WTC11 (cell line): ENCODE measurements at regions not wholly inside any gene's neighbourhood (a gene's known extent, or its start where the extent isn't known, plus 50 kb on each side); places are given as distances from the start of the nearest gene placed in this dataset.
A peak's percentile ranks its signal among the peaks of the same experiment; 100 is the strongest.

Experiments used
- ATAC-seq: fragments of 200-7000 bp; cut with Tn5 transposase; 2 replicates; pipeline ENCODE4 v1.10.0; 2021; ENCODE audit warnings: mild to moderate bottlenecking, moderate library complexity
- CTCF ChIA-PET: fragments of 300-600 bp; sonication (Branson Sonifier 250); formaldehyde crosslinking; loops from one replicate; lab custom pipeline; 2021; ENCODE audit warnings: antibody characterized with exemption; lab: Charles Lee
- POLR2A ChIA-PET: fragments of 350-600 bp; sonication (Branson Sonifier 250); formaldehyde crosslinking; loops from one replicate; lab custom pipeline; 2021; ENCODE audit warnings: antibody characterized with exemption; lab: Charles Lee
- DNase-seq: peaks from one replicate; pipeline ENCODE4 v3.0.0; 2021; ENCODE audit warnings: low spot score
- H3K27ac Mint-ChIP-seq: 2 replicates; pipeline ENCODE4 v1.8.0; 2021; ENCODE audit warnings: mixed read lengths
- H3K27me3 Mint-ChIP-seq: 2 replicates; pipeline ENCODE4 v1.8.0; 2021; ENCODE audit warnings: low read depth, mild to moderate bottlenecking, moderate library complexity, mixed read lengths
- H3K36me3 Mint-ChIP-seq: 2 replicates; pipeline ENCODE4 v1.8.0; 2021; ENCODE audit warnings: mixed read lengths
- H3K4me1 Mint-ChIP-seq: 2 replicates; pipeline ENCODE4 v1.8.0; 2022; ENCODE audit warnings: mixed read lengths
- H3K4me3 Mint-ChIP-seq: 2 replicates; pipeline ENCODE4 v1.8.0; 2021; ENCODE audit warnings: mild to moderate bottlenecking, moderate library complexity, mixed read lengths
- H3K9me3 Mint-ChIP-seq: 2 replicates; pipeline ENCODE4 v1.8.0; 2021; ENCODE audit warnings: mixed read lengths
- ATF3 ChIP-seq: sonication (generic); formaldehyde crosslinking; conservative IDR thresholded peaks from 2 replicates; pipeline ENCODE4 v1.8.1; 2022; ENCODE audit warnings: mild to moderate bottlenecking, missing genetic modification reagents
- CBFB ChIP-seq: sonication (generic); formaldehyde crosslinking; IDR thresholded peaks from 2 replicates; pipeline ENCODE4 v1.8.1; 2022; ENCODE audit warnings: mild to moderate bottlenecking, low read depth, missing genetic modification reagents
- CREM ChIP-seq: sonication (generic); formaldehyde crosslinking; IDR thresholded peaks from 2 replicates; pipeline ENCODE4 v1.8.1; 2022; ENCODE audit warnings: mild to moderate bottlenecking, missing genetic modification reagents, moderate library complexity
- FOXJ3 ChIP-seq: sonication (generic); formaldehyde crosslinking; IDR thresholded peaks from 2 replicates; pipeline ENCODE4 v1.9.0; 2021; ENCODE audit warnings: missing genetic modification reagents, mild to moderate bottlenecking, borderline replicate concordance
- IRF1 ChIP-seq: sonication (generic); formaldehyde crosslinking; IDR thresholded peaks from 2 replicates; pipeline ENCODE4 v1.8.0; 2023; ENCODE audit warnings: missing genetic modification reagents
- JAZF1 ChIP-seq: fragments of 250-450 bp; sonication (Bioruptor Pico); IDR thresholded peaks from 2 replicates; pipeline ENCODE4 v1.9.0; 2021; ENCODE audit warnings: moderate library complexity, mild to moderate bottlenecking, inconsistent platforms
- OVOL2 ChIP-seq: fragments of 250-450 bp; sonication (Bioruptor Pico); IDR thresholded peaks from 2 replicates; pipeline ENCODE4 v1.9.0; 2021; ENCODE audit warnings: mild to moderate bottlenecking, borderline replicate concordance
- SP1 ChIP-seq: sonication (generic); formaldehyde crosslinking; conservative IDR thresholded peaks from 2 replicates; pipeline ENCODE4 v1.8.1; 2022; ENCODE audit warnings: missing genetic modification reagents
- STAT6 ChIP-seq: sonication (generic); formaldehyde crosslinking; conservative IDR thresholded peaks from 2 replicates; pipeline ENCODE4 v1.8.1; 2023; ENCODE audit warnings: mild to moderate bottlenecking, low read depth, missing genetic modification reagents, moderate library complexity
- TEAD1 ChIP-seq: sonication (generic); formaldehyde crosslinking; IDR thresholded peaks from 2 replicates; pipeline ENCODE4 v1.8.0; 2022; ENCODE audit warnings: mild to moderate bottlenecking, missing genetic modification reagents
- TEAD4 ChIP-seq: sonication (generic); formaldehyde crosslinking; IDR thresholded peaks from 2 replicates; pipeline ENCODE4 v1.8.0; 2022; ENCODE audit warnings: mild to moderate bottlenecking, missing genetic modification reagents
- ZNF263 ChIP-seq: sonication (generic); formaldehyde crosslinking; IDR thresholded peaks from 2 replicates; pipeline ENCODE4 v1.8.1; 2022; ENCODE audit warnings: low read depth, mild to moderate bottlenecking, moderate library complexity, missing genetic modification reagents
- ZNF396 ChIP-seq: fragments of 250-450 bp; sonication (Bioruptor Pico); IDR thresholded peaks from 2 replicates; pipeline ENCODE4 v1.8.0; 2021; ENCODE audit warnings: mild to moderate bottlenecking, moderate library complexity, borderline replicate concordance
- ZNF416 ChIP-seq: fragments of 250-450 bp; sonication (Bioruptor Pico); IDR thresholded peaks from 2 replicates; pipeline ENCODE4 v1.9.0; 2021; ENCODE audit warnings: mild to moderate bottlenecking, inconsistent platforms
- ZSCAN18 ChIP-seq: fragments of 250-450 bp; sonication (Bioruptor Pico); IDR thresholded peaks from 2 replicates; pipeline ENCODE4 v2.1.2; 2022; ENCODE audit warnings: mild to moderate bottlenecking, moderate library complexity
- TF ChIP-seq, protein P1 (sequence below): fragments of 250-450 bp; sonication (Bioruptor Pico); IDR thresholded peaks from 2 replicates; pipeline ENCODE4 v1.9.0; 2021; ENCODE audit warnings: mild to moderate bottlenecking
- TF ChIP-seq, protein P2 (sequence below): sonication (generic); formaldehyde crosslinking; IDR thresholded peaks from 2 replicates; pipeline ENCODE4 v1.8.0; 2022; ENCODE audit warnings: mild to moderate bottlenecking, missing genetic modification reagents
- TF ChIP-seq, protein P3 (sequence below): sonication (generic); formaldehyde crosslinking; IDR thresholded peaks from 2 replicates; pipeline ENCODE4 v1.8.1; 2022; ENCODE audit warnings: low read depth, missing genetic modification reagents, borderline replicate concordance

- no peak for DNase-seq
Observed at GRCh38 chr1:209391792-209392191, 191.7 kb upstream of the CAMK1G start.

GRCh38 chr1:209395169-209395568, 188.3 kb upstream of the CAMK1G start:
- TF ChIP-seq STAT6: no peak
- no peak for TF ChIP-seq ZNF263 (CRISPR knock-in tag)
- no peak for TF ChIP-seq ZSCAN18 (CRISPR knock-in tag)
- TF ChIP-seq ATF3 (CRISPR knock-in tag): no peak
- TF ChIP-seq, all 79 proteins: peak for 0
- H3K4me3 Mint-ChIP-seq: no peak overlapping the region
- peak overlapping the region; percentile 73; the same call in 1 of the 2 replicates for H3K27ac Mint-ChIP-seq
- no peak for ATAC-seq
- H3K27me3 Mint-ChIP-seq: no peaks in the 10 kb centered on the region
- DNase-seq: no peak
- peaks cover 79% of the 10 kb centered on the region for H3K4me1 Mint-ChIP-seq
- peaks cover 4% of the 10 kb centered on the region for H3K36me3 Mint-ChIP-seq
- CTCF ChIA-PET: interaction anchor here (0.8 to 1.4 kb wide), 2 partner anchors 10 to 188 kb away, joined by 3 to 4 read pairs; no protein-coding TSS in a partner anchor
- 0 out of 2 replicates have a peak, but pooled peaks cover 3% of the 10 kb centered on the region for H3K9me3 Mint-ChIP-seq
- POLR2A ChIA-PET: no interaction called here

More at GRCh38 chr1:209391792-209392191, 191.7 kb upstream of the CAMK1G start:
- H3K4me1 Mint-ChIP-seq: peaks cover 69% of the 10 kb centered on the region
- H3K36me3 Mint-ChIP-seq: peaks cover 19% of the 10 kb centered on the region
- no peak overlapping the region for H3K27ac Mint-ChIP-seq
- no peaks in the 10 kb centered on the region; the same call in 1 of the 2 replicates for H3K27me3 Mint-ChIP-seq
- peaks cover 17% of the 10 kb centered on the region for H3K9me3 Mint-ChIP-seq
- H3K4me3 Mint-ChIP-seq: no peak overlapping the region
- CTCF ChIA-PET: no interaction called here
- no peak for TF ChIP-seq OVOL2 (CRISPR knock-in tag)
- no peak for TF ChIP-seq IRF1 (CRISPR knock-in tag)
- TF ChIP-seq CREM: no peak
- TF ChIP-seq TEAD1 (CRISPR knock-in tag): no peak
- no peak for TF ChIP-seq ZNF416
- TF ChIP-seq SP1 (CRISPR knock-in tag): no peak
- ATAC-seq: no peak
- POLR2A ChIA-PET: no interaction called here

DNA sequence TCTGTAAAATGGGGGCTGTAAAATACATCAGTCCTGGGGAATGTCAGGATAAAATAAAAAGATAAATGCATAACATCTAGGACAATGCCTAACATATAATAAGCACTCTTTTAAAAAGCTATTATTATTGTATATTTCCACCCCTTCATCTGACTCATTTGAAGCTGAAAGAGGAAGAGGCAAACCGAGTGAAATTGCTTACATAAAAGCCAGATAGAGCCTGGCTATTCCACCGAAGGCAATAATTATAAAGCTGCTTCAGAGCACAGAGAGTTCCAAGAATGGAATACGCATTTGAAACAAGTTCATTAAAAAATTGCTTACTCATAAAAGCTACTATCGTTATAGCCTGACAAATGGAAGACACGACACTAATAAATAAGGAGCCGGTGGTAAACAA, 186.1 kb upstream of the CAMK1G start:
- Mint-ChIP-seq H3K27ac (no peak overlapping the region), H3K4me1 (peaks cover 67% of the 10 kb centered on the region), H3K4me3 (no peak overlapping the region), H3K27me3 (no peaks in the 10 kb centered on the region), H3K9me3 (no peaks in the 10 kb centered on the region), H3K36me3 (no peaks in the 10 kb centered on the region)
- TF ChIP-seq FOXJ3 (CRISPR knock-in tag) (no peak), CBFB (no peak), TEAD4 (CRISPR knock-in tag) (no peak), JAZF1 (CRISPR knock-in tag) (no peak), ZNF396 (no peak)
- TF ChIP-seq, protein P1, sequence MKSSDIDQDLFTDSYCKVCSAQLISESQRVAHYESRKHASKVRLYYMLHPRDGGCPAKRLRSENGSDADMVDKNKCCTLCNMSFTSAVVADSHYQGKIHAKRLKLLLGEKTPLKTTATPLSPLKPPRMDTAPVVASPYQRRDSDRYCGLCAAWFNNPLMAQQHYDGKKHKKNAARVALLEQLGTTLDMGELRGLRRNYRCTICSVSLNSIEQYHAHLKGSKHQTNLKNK: no peak
- TF ChIP-seq, protein P2, sequence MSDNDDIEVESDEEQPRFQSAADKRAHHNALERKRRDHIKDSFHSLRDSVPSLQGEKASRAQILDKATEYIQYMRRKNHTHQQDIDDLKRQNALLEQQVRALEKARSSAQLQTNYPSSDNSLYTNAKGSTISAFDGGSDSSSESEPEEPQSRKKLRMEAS (CRISPR knock-in tag): no peak
- TF ChIP-seq, protein P3, sequence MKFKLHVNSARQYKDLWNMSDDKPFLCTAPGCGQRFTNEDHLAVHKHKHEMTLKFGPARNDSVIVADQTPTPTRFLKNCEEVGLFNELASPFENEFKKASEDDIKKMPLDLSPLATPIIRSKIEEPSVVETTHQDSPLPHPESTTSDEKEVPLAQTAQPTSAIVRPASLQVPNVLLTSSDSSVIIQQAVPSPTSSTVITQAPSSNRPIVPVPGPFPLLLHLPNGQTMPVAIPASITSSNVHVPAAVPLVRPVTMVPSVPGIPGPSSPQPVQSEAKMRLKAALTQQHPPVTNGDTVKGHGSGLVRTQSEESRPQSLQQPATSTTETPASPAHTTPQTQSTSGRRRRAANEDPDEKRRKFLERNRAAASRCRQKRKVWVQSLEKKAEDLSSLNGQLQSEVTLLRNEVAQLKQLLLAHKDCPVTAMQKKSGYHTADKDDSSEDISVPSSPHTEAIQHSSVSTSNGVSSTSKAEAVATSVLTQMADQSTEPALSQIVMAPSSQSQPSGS (CRISPR knock-in tag): no peak
- ATAC-seq (no peak), DNase-seq (no peak)
- ChIA-PET CTCF (interaction anchor here (2.1 kb wide), 1 partner anchor 42 kb away, joined by 5 read pairs; no protein-coding TSS in a partner anchor), POLR2A (no interaction called here)
